GM23248 (cell line): ENCODE measurements at regions not wholly inside any gene's neighbourhood (a gene's known extent, or its start where the extent isn't known, plus 50 kb on each side); places are given as distances from the start of the nearest gene placed in this dataset.

Source experiments
- DNase-seq: peaks from one replicate; pipeline ENCODE4 v3.0.0-alpha.2; 2015
- H2AFZ ChIP-seq: fragments of 200-600 bp; sonication (generic); 2 replicates; pipeline ENCODE4 v1.6.1; 2016; ENCODE audit warnings: antibody characterized with exemption
- H3F3A ChIP-seq: fragments of 200-600 bp; sonication (generic); 2 replicates; pipeline ENCODE4 v1.6.1; 2016; ENCODE audit warnings: mild to moderate bottlenecking, antibody characterized with exemption, mixed run types; ENCODE audit not compliant: insufficient read depth
- H3K27ac ChIP-seq: fragments of 200-600 bp; sonication (generic); 2 replicates; pipeline ENCODE4 v1.5.1; 2016; ENCODE audit warnings: mild to moderate bottlenecking
- H3K27me3 ChIP-seq: fragments of 200-600 bp; sonication (generic); replicated peaks from 2 replicates; pipeline ENCODE4 v1.6.1; 2016; ENCODE audit warnings: mild to moderate bottlenecking; ENCODE audit not compliant: insufficient read depth
- H3K36me3 ChIP-seq: fragments of 200-600 bp; sonication (generic); 2 replicates; pipeline ENCODE4 v1.6.1; 2016; ENCODE audit warnings: low read depth, mild to moderate bottlenecking
- H3K4me1 ChIP-seq: fragments of 200-600 bp; sonication (generic); 2 replicates; pipeline ENCODE4 v1.6.1; 2016; ENCODE audit warnings: mild to moderate bottlenecking; ENCODE audit not compliant: insufficient read depth
- H3K4me2 ChIP-seq: fragments of 200-600 bp; sonication (generic); one replicate; pipeline ENCODE4 v1.6.1; 2016; ENCODE audit warnings: mild to moderate bottlenecking; ENCODE audit not compliant: unreplicated experiment
- H3K4me3 ChIP-seq: fragments of 200-600 bp; sonication (generic); 2 replicates; pipeline ENCODE4 v1.5.1; 2016; ENCODE audit warnings: mild to moderate bottlenecking
- H3K79me2 ChIP-seq: fragments of 200-600 bp; sonication (generic); 2 replicates; pipeline ENCODE4 v1.6.1; 2016; ENCODE audit warnings: mild to moderate bottlenecking; ENCODE audit not compliant: insufficient read depth
- H3K9ac ChIP-seq: fragments of 200-600 bp; sonication (generic); 2 replicates; pipeline ENCODE4 v1.6.1; 2016; ENCODE audit warnings: mild to moderate bottlenecking
- H3K9me2 ChIP-seq: fragments of 200-600 bp; sonication (generic); 2 replicates; pipeline ENCODE4 v1.6.1; 2016; ENCODE audit warnings: mixed run types, mild to moderate bottlenecking, moderate library complexity; ENCODE audit not compliant: insufficient read depth
- H3K9me3 ChIP-seq: fragments of 200-600 bp; sonication (generic); one replicate; pipeline ENCODE4 v1.6.1; 2017; ENCODE audit warnings: low read depth
- H4K20me1 ChIP-seq: fragments of 200-600 bp; sonication (generic); 2 replicates; pipeline ENCODE4 v1.6.0; 2016; ENCODE audit not compliant: insufficient read depth
- EZH2 ChIP-seq: fragments of 200-600 bp; sonication (generic); IDR thresholded peaks from 2 replicates; pipeline ENCODE4 v1.6.1; 2018; ENCODE audit warnings: antibody characterized with exemption, mild to moderate bottlenecking; ENCODE audit not compliant: insufficient read depth, poor library complexity, severe bottlenecking
- EZH2phosphoT487 ChIP-seq: fragments of 200-600 bp; sonication (generic); IDR thresholded peaks from 2 replicates; pipeline ENCODE4 v1.6.1; 2018; ENCODE audit warnings: antibody characterized with exemption, moderate library complexity, mild to moderate bottlenecking, low read depth; ENCODE audit not compliant: insufficient read depth
- WGBS, 2 experiments: methylation state at CpG; one replicate each; pipeline ENCODE4 v1.1.6; 2015 to 2017; ENCODE audit warnings: low lambda C conversion rate in 2 of 2, low coverage in 1 of 2; ENCODE audit errors: missing lambda C conversion rate in 2 of 2; 5-methylcytosine and 5-hydroxymethylcytosine counted together
- in situ Hi-C: fragments of 300-500 bp; cut with MboI; formaldehyde crosslinking; loops from 2 replicates; pipeline ENCODE4 v1.15.0; 2020

GRCh38 chr2:133788386-133788785 lies 220.1 kb upstream of the NCKAP5 start:
- peak; percentile 70 for DNase-seq
- H3K4me1 ChIP-seq = peaks cover 51% of the 10 kb centered on the region
- no peak overlapping the region for H2AFZ ChIP-seq
- in situ Hi-C loops = no loop called here
- H3K27ac ChIP-seq = peak overlapping the region; percentile 60
- peak overlapping the region; percentile 13 for H3K4me2 ChIP-seq
- H3F3A ChIP-seq = peaks cover 51% of the 10 kb centered on the region
- no peaks in the 10 kb centered on the region; the same call in 1 of the 2 replicates for H3K9me2 ChIP-seq
- no peaks in the 10 kb centered on the region for H4K20me1 ChIP-seq
- no peaks in the 10 kb centered on the region for H3K9me3 ChIP-seq
- H3K79me2 ChIP-seq = no peaks in the 10 kb centered on the region
- H3K9ac ChIP-seq = no peak overlapping the region
- no peak overlapping the region for H3K4me3 ChIP-seq
- H3K36me3 ChIP-seq = no peaks in the 10 kb centered on the region
- H3K27me3 ChIP-seq = no peaks in the 10 kb centered on the region
- TF ChIP-seq EZH2phosphoT487 (no peak), EZH2 (no peak)
- 0 to 6% methylated on average over 1 of the region's 1 CpG for WGBS, 2 experiments

- no peak for TF ChIP-seq EZH2
- TF ChIP-seq EZH2phosphoT487 = no peak
- in situ Hi-C loops = no loop called here
- peaks cover 51% of the 10 kb centered on the region for H3K4me1 ChIP-seq
- 55 to 57% methylated on average over 4 of the region's 4 CpGs for WGBS, 2 experiments
- no peak overlapping the region for H3K27ac ChIP-seq
- no peak for DNase-seq
- no peak overlapping the region for H3K9ac ChIP-seq
- peaks cover 51% of the 10 kb centered on the region for H3F3A ChIP-seq
- no peaks in the 10 kb centered on the region for H3K27me3 ChIP-seq
- no peaks in the 10 kb centered on the region for H3K36me3 ChIP-seq
- no peak overlapping the region for H3K4me3 ChIP-seq
- no peak overlapping the region for H3K4me2 ChIP-seq
- H3K9me2 ChIP-seq = no peaks in the 10 kb centered on the region; the same call in 1 of the 2 replicates
- no peaks in the 10 kb centered on the region for H3K79me2 ChIP-seq
- no peaks in the 10 kb centered on the region for H3K9me3 ChIP-seq
- H2AFZ ChIP-seq = no peak overlapping the region
- H4K20me1 ChIP-seq = no peaks in the 10 kb centered on the region
These were observed 221.5 kb upstream of the NCKAP5 start for GRCh38 chr2:133789743-133790142.

- peak overlapping the region; percentile 55 for H3K4me2 ChIP-seq
- peak overlapping the region; percentile 64 for H3K9ac ChIP-seq
These were observed 222.4 kb upstream of the NCKAP5 start for GRCh38 chr2:133790711-133791110.

GRCh38 chr2:133791191-133791590 lies 222.9 kb upstream of the NCKAP5 start:
- Histone ChIP-seq H3K79me2 (no peaks in the 10 kb centered on the region), H4K20me1 (no peaks in the 10 kb centered on the region), H3K9ac (peak overlapping the region; percentile 64), H3K4me2 (peak overlapping the region; percentile 55), H3K9me2 (no peaks in the 10 kb centered on the region; the same call in 1 of the 2 replicates), H3K27me3 (no peaks in the 10 kb centered on the region), H3K4me3 (peak overlapping the region; percentile 33; the same call in 1 of the 2 replicates), H3K36me3 (no peaks in the 10 kb centered on the region), H3K27ac (peak overlapping the region; percentile 93), H3K9me3 (no peaks in the 10 kb centered on the region), H2AFZ (peak overlapping the region; percentile 31; the same call in 1 of the 2 replicates), H3K4me1 (peaks cover 51% of the 10 kb centered on the region), H3F3A (peaks cover 51% of the 10 kb centered on the region)
- TF ChIP-seq EZH2phosphoT487 (no peak), EZH2 (no peak)
- WGBS, 2 experiments = 3 to 6% methylated on average over 6 of the region's 6 CpGs
- in situ Hi-C loops = no loop called here
- DNase-seq = peak; percentile 87

More at GRCh38 chr2:133790711-133791110, 222.4 kb upstream of the NCKAP5 start:
- Histone ChIP-seq H2AFZ (peak overlapping the region; percentile 31; the same call in 1 of the 2 replicates), H3K36me3 (no peaks in the 10 kb centered on the region), H3K4me1 (peaks cover 51% of the 10 kb centered on the region), H4K20me1 (no peaks in the 10 kb centered on the region), H3F3A (peaks cover 51% of the 10 kb centered on the region), H3K4me3 (peak overlapping the region; percentile 33; the same call in 1 of the 2 replicates), H3K27me3 (no peaks in the 10 kb centered on the region), H3K9me3 (no peaks in the 10 kb centered on the region), H3K9me2 (no peaks in the 10 kb centered on the region; the same call in 1 of the 2 replicates), H3K79me2 (no peaks in the 10 kb centered on the region), H3K27ac (peak overlapping the region; percentile 93)
- TF ChIP-seq EZH2phosphoT487 (no peak), EZH2 (no peak)
- WGBS, 2 experiments = 9 to 22% methylated on average over 1 of the region's 1 CpG
- peak; percentile 67 for DNase-seq
- in situ Hi-C loops = no loop called here

GRCh38 chr2:133792223-133792622 lies 224.0 kb upstream of the NCKAP5 start:
- 81 to 87% methylated on average over 5 of the region's 5 CpGs for WGBS, 2 experiments
- H2AFZ ChIP-seq = no peak overlapping the region
- H3K36me3 ChIP-seq = no peaks in the 10 kb centered on the region
- H3K27me3 ChIP-seq = no peaks in the 10 kb centered on the region
- H3F3A ChIP-seq = peaks cover 47% of the 10 kb centered on the region
- H3K4me2 ChIP-seq = no peak overlapping the region
- no peak overlapping the region for H3K9ac ChIP-seq
- H3K4me3 ChIP-seq = no peak overlapping the region
- H3K79me2 ChIP-seq = no peaks in the 10 kb centered on the region
- in situ Hi-C loops = no loop called here
- H3K9me2 ChIP-seq = no peaks in the 10 kb centered on the region; the same call in 1 of the 2 replicates
- TF ChIP-seq EZH2 (no peak), EZH2phosphoT487 (no peak)
- no peaks in the 10 kb centered on the region for H4K20me1 ChIP-seq
- no peak for DNase-seq
- H3K4me1 ChIP-seq = peaks cover 47% of the 10 kb centered on the region
- H3K27ac ChIP-seq = no peak overlapping the region
- H3K9me3 ChIP-seq = peaks cover 4% of the 10 kb centered on the region
